IMR-90 (cell line): ENCODE measurements at regions not wholly inside any gene's neighbourhood (a gene's known extent, or its start where the extent isn't known, plus 50 kb on each side); places are given as distances from the start of the nearest gene placed in this dataset.

Source experiments
- CHD1 ChIP-seq: IDR thresholded peaks from 2 replicates; pipeline ENCODE4 v1.6.1; 2012; ENCODE audit warnings: low read depth, low read length, improper control_type of control experiment
- CTCF ChIP-seq: conservative IDR thresholded peaks from 2 replicates; pipeline ENCODE4 v1.5.1; 2012; ENCODE audit warnings: mild to moderate bottlenecking, low read depth, low read length, improper control_type of control experiment
- ELK1 ChIP-seq: fragments of 150-350 bp; IDR thresholded peaks from 2 replicates; pipeline ENCODE4 v1.6.1; 2016; ENCODE audit warnings: low read depth, mild to moderate bottlenecking, low read length, moderate library complexity, borderline replicate concordance
- POLR2A ChIP-seq: IDR thresholded peaks from 2 replicates; pipeline ENCODE4 v1.6.1; 2012; ENCODE audit warnings: mild to moderate bottlenecking, low read depth, low read length
- TF ChIP-seq, protein P1 (sequence below): fragments of 150-350 bp; IDR thresholded peaks from 2 replicates; pipeline ENCODE4 v1.6.1; 2017; ENCODE audit warnings: mild to moderate bottlenecking, antibody characterized with exemption, low read length, low read depth

DNA sequence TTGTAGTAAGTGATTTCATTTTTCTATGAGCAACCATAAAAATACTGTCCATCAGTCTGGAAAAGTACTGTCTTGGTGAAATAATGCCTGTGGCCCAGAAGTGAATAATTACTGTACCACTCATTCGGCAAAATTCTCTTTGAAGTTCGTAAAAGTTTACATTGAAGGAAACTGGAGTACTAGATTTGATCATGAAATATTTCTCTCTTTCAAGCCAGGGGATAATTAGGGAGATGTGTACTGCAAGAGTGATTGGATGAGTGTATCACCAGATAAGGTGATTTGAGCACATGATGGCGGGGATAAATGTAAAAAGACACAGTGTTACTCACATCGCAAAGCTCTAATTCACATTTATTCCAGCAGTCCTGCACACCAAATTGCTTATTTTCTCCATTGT is 883.2 kb upstream of the PIK3C3 start:
- no peak for TF ChIP-seq CTCF
- TF ChIP-seq CHD1, result no peak
- no peak for TF ChIP-seq POLR2A
- TF ChIP-seq, protein P1, sequence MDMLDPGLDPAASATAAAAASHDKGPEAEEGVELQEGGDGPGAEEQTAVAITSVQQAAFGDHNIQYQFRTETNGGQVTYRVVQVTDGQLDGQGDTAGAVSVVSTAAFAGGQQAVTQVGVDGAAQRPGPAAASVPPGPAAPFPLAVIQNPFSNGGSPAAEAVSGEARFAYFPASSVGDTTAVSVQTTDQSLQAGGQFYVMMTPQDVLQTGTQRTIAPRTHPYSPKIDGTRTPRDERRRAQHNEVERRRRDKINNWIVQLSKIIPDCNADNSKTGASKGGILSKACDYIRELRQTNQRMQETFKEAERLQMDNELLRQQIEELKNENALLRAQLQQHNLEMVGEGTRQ, result no peak
- no peak for TF ChIP-seq ELK1
